NB4 (cell line): ENCODE measurements at regions not wholly inside any gene's neighbourhood (a gene's known extent, or its start where the extent isn't known, plus 50 kb on each side); places are given as distances from the start of the nearest gene placed in this dataset.

Experiments
- MYC ChIP-seq: IDR thresholded peaks from 2 replicates; pipeline ENCODE4 v1.6.1; 2011; ENCODE audit warnings: low read depth, low read length
- POLR2A ChIP-seq: IDR thresholded peaks from 2 replicates; pipeline ENCODE4 v1.6.1; 2011; ENCODE audit warnings: mild to moderate bottlenecking; ENCODE audit not compliant: insufficient read length; ENCODE audit errors: extremely low read depth
- TF ChIP-seq, protein P1 (sequence below): IDR thresholded peaks from one replicate; pipeline ENCODE4 v1.5.1; 2012; ENCODE audit warnings: low read depth, low read length

GRCh38 chr16:61270726-61271125 lies 765.5 kb downstream of the CDH8 start:
- TF ChIP-seq, protein P1, sequence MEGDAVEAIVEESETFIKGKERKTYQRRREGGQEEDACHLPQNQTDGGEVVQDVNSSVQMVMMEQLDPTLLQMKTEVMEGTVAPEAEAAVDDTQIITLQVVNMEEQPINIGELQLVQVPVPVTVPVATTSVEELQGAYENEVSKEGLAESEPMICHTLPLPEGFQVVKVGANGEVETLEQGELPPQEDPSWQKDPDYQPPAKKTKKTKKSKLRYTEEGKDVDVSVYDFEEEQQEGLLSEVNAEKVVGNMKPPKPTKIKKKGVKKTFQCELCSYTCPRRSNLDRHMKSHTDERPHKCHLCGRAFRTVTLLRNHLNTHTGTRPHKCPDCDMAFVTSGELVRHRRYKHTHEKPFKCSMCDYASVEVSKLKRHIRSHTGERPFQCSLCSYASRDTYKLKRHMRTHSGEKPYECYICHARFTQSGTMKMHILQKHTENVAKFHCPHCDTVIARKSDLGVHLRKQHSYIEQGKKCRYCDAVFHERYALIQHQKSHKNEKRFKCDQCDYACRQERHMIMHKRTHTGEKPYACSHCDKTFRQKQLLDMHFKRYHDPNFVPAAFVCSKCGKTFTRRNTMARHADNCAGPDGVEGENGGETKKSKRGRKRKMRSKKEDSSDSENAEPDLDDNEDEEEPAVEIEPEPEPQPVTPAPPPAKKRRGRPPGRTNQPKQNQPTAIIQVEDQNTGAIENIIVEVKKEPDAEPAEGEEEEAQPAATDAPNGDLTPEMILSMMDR, result no peak
- TF ChIP-seq POLR2A (no peak), MYC (no peak)
